Left renal cortex interstitium (tissue), 4 donors: ENCODE measurements at regions not wholly inside any gene's neighbourhood (a gene's known extent, or its start where the extent isn't known, plus 50 kb on each side); places are given as distances from the start of the nearest gene placed in this dataset.
"Not testable (repeated sequence)": the region's sequence is repeated elsewhere in the genome, so short reads cannot be mapped to it uniquely, and the experiment has no call there.

Experiments
- DNase-seq, 4 donors: peaks; one replicate each; pipeline ENCODE4 v3.0.0-alpha.2; 2013; ENCODE audit warnings: low read depth in 4 of 4, low spot score in 2 of 4, missing footprints in 1 of 4

- no peak for DNase-seq
Observed at GRCh38 chr17:53765609-53766008, 57.1 kb upstream of the KIF2B start.

- DNase-seq, result no peak
Observed at GRCh38 chr17:53765129-53765528, 57.6 kb upstream of the KIF2B start.

GRCh38 chr17:53757559-53757958, 65.2 kb upstream of the KIF2B start:
- no peak for DNase-seq

- DNase-seq, result not testable (repeated sequence)
Observed at GRCh38 chr17:53757116-53757515, 65.6 kb upstream of the KIF2B start.

GRCh38 chr17:53749178-53749577, 73.5 kb upstream of the KIF2B start:
- DNase-seq, result no peak

- DNase-seq, result not testable (repeated sequence)
Observed at GRCh38 chr17:53748159-53748820, 74.4 kb upstream of the KIF2B start.

GRCh38 chr17:53740312-53740711, 82.4 kb upstream of the KIF2B start:
- DNase-seq, result no peak

- DNase-seq, result peak in 3 of 4 donors; percentile 41 to 62 (median 48)
Observed at GRCh38 chr17:53736516-53737240, 86.0 kb upstream of the KIF2B start.

- DNase-seq, result no peak
Observed at GRCh38 chr17:53724726-53725125, 98.0 kb upstream of the KIF2B start.

- DNase-seq, result no peak
Observed at GRCh38 chr17:53722407-53722806, 100.3 kb upstream of the KIF2B start.

- DNase-seq, result no peak
Observed at GRCh38 chr17:53721101-53721500, 101.6 kb upstream of the KIF2B start.

- no peak for DNase-seq
Observed at GRCh38 chr17:53719229-53719628, 103.5 kb upstream of the KIF2B start.

- no peak for DNase-seq
Observed at GRCh38 chr17:53707566-53707965, 115.2 kb upstream of the KIF2B start.

GRCh38 chr17:53696286-53696685, 126.4 kb upstream of the KIF2B start:
- no peak for DNase-seq

GRCh38 chr17:53687324-53687723, 135.4 kb upstream of the KIF2B start:
- DNase-seq, result no peak

- no peak for DNase-seq
Observed at GRCh38 chr17:53680745-53681144, 142.0 kb upstream of the KIF2B start.

GRCh38 chr17:53668854-53669253, 153.9 kb upstream of the KIF2B start:
- no peak for DNase-seq

- DNase-seq, result no peak
Observed at GRCh38 chr17:53662608-53663007, 160.1 kb upstream of the KIF2B start.

GRCh38 chr17:53659181-53659580, 163.5 kb upstream of the KIF2B start:
- DNase-seq, result no peak

- no peak for DNase-seq
Observed at GRCh38 chr17:53655591-53655990, 167.1 kb upstream of the KIF2B start.

- DNase-seq, result no peak
Observed at GRCh38 chr17:53649201-53649600, 173.5 kb upstream of the KIF2B start.

- no peak for DNase-seq
Observed at GRCh38 chr17:53646835-53647234, 175.9 kb upstream of the KIF2B start.
